PC-9 (cell line): ENCODE measurements at regions not wholly inside any gene's neighbourhood (a gene's known extent, or its start where the extent isn't known, plus 50 kb on each side); places are given as distances from the start of the nearest gene placed in this dataset.

Experiments
- BruUV-seq: library from RNA; stranded (reverse); fragments of 400-500 nt; replicated peaks from 2 replicates; lab custom pipeline; 2021; lab: Mats Ljungman, UMichigan
- CTCF ChIA-PET: fragments of 300-600 bp; sonication (Branson Sonifier 250); formaldehyde crosslinking; loops from one replicate; lab custom pipeline; 2022; ENCODE audit warnings: antibody characterized with exemption; lab: Charles Lee
- POLR2A ChIA-PET: fragments of 300-600 bp; sonication (Branson Sonifier 250); formaldehyde crosslinking; loops from one replicate; lab custom pipeline; 2022; ENCODE audit warnings: antibody characterized with exemption; ENCODE audit not compliant: unreplicated experiment; lab: Charles Lee
- DNase-seq, 2 experiments: peaks; one replicate each; pipeline versions ENCODE4 v3.0.0 to v3.0.0-alpha.2; 2015 to 2022; ENCODE audit warnings: mixed read lengths in 1 of 2
- H2AFZ ChIP-seq: fragments of 200-600 bp; sonication (generic); 2 replicates; pipeline ENCODE4 v1.8.1; 2017; ENCODE audit warnings: antibody characterized with exemption
- H3F3A ChIP-seq: fragments of 200-600 bp; sonication (generic); 2 replicates; pipeline ENCODE4 v1.8.1; 2017; ENCODE audit warnings: antibody characterized with exemption, mild to moderate bottlenecking, low read depth; ENCODE audit not compliant: insufficient read depth
- H3K27ac ChIP-seq: fragments of 200-600 bp; sonication (generic); 2 replicates; pipeline ENCODE4 v1.6.1; 2016; ENCODE audit warnings: mixed run types
- H3K27me3 ChIP-seq: fragments of 200-600 bp; sonication (generic); 2 replicates; pipeline ENCODE4 v1.6.1; 2016; ENCODE audit warnings: low read depth, mixed run types; ENCODE audit not compliant: insufficient read depth
- H3K36me3 ChIP-seq: fragments of 200-600 bp; sonication (generic); 2 replicates; pipeline ENCODE4 v1.6.1; 2016; ENCODE audit warnings: low read depth, mixed run types
- H3K4me1 ChIP-seq: fragments of 200-600 bp; sonication (generic); replicated peaks from 2 replicates; pipeline ENCODE4 v1.6.1; 2016; ENCODE audit warnings: mixed run types; ENCODE audit not compliant: insufficient read depth
- H3K4me2 ChIP-seq: fragments of 200-600 bp; sonication (generic); 2 replicates; pipeline ENCODE4 v1.6.1; 2017; ENCODE audit warnings: mixed run types
- H3K4me3 ChIP-seq: fragments of 200-600 bp; sonication (generic); 2 replicates; pipeline ENCODE4 v1.6.1; 2016; ENCODE audit warnings: mixed run types
- H3K79me2 ChIP-seq: fragments of 200-600 bp; sonication (generic); 2 replicates; pipeline ENCODE4 v1.6.1; 2017; ENCODE audit warnings: low read depth, mixed run types
- H3K9me2 ChIP-seq: fragments of 200-600 bp; sonication (generic); 2 replicates; pipeline ENCODE4 v1.8.1; 2017; ENCODE audit warnings: mild to moderate bottlenecking; ENCODE audit not compliant: insufficient read depth
- H3K9me3 ChIP-seq: fragments of 200-600 bp; sonication (generic); 2 replicates; pipeline ENCODE4 v1.8.1; 2016; ENCODE audit warnings: low read depth; ENCODE audit not compliant: insufficient read depth
- H4K20me1 ChIP-seq: fragments of 200-600 bp; sonication (generic); 2 replicates; pipeline ENCODE4 v1.8.1; 2017; ENCODE audit not compliant: insufficient read depth
- EZH2 ChIP-seq: fragments of 200-600 bp; sonication (generic); IDR thresholded peaks from 2 replicates; pipeline ENCODE4 v1.8.0; 2017; ENCODE audit warnings: antibody characterized with exemption, low read depth
- intact Hi-C: fragments of 100-400 bp; cut with micrococcal nuclease; formaldehyde crosslinking; loops from one replicate; pipeline ENCODE4 v1.10.0; 2022; ENCODE audit not compliant: unreplicated experiment
- TF ChIP-seq, protein P1 (sequence below): fragments of 200-600 bp; sonication (generic); conservative IDR thresholded peaks from 2 replicates; pipeline ENCODE4 v1.6.1; 2017; ENCODE audit warnings: mixed run types, antibody characterized with exemption, mild to moderate bottlenecking, moderate library complexity

- peaks cover 16% of the 10 kb centered on the region for H3K27me3 ChIP-seq
- no peaks in the 10 kb centered on the region for H3F3A ChIP-seq
- no TSS peak for BruUV-seq
- no peaks in the 10 kb centered on the region for H3K9me3 ChIP-seq
- no peak for TF ChIP-seq EZH2
- no peak overlapping the region for H3K4me2 ChIP-seq
- intact Hi-C loops = no loop called here
- H3K4me3 ChIP-seq = no peak overlapping the region
- no peak overlapping the region for H3K27ac ChIP-seq
- DNase-seq = no peak
- H3K79me2 ChIP-seq = no peaks in the 10 kb centered on the region
- no peaks in the 10 kb centered on the region for H3K4me1 ChIP-seq
- peaks cover 4% of the 10 kb centered on the region; the same call in 1 of the 2 replicates for H3K9me2 ChIP-seq
- H4K20me1 ChIP-seq = no peaks in the 10 kb centered on the region
- ChIA-PET CTCF (no interaction called here), POLR2A (no interaction called here)
- H2AFZ ChIP-seq = no peak overlapping the region
- H3K36me3 ChIP-seq = no peaks in the 10 kb centered on the region
These were observed 141.4 kb downstream of the HERPUD2 start for GRCh38 chr7:35553519-35553918.

- Histone ChIP-seq H3K4me2 (no peak overlapping the region), H3K9me2 (peaks cover 4% of the 10 kb centered on the region; the same call in 1 of the 2 replicates), H3K4me3 (no peak overlapping the region), H3K27me3 (peaks cover 22% of the 10 kb centered on the region), H3K79me2 (no peaks in the 10 kb centered on the region), H2AFZ (no peak overlapping the region), H3K36me3 (no peaks in the 10 kb centered on the region), H3F3A (no peaks in the 10 kb centered on the region), H3K4me1 (no peaks in the 10 kb centered on the region), H4K20me1 (no peaks in the 10 kb centered on the region), H3K9me3 (no peaks in the 10 kb centered on the region), H3K27ac (no peak overlapping the region)
- TF ChIP-seq, protein P1, sequence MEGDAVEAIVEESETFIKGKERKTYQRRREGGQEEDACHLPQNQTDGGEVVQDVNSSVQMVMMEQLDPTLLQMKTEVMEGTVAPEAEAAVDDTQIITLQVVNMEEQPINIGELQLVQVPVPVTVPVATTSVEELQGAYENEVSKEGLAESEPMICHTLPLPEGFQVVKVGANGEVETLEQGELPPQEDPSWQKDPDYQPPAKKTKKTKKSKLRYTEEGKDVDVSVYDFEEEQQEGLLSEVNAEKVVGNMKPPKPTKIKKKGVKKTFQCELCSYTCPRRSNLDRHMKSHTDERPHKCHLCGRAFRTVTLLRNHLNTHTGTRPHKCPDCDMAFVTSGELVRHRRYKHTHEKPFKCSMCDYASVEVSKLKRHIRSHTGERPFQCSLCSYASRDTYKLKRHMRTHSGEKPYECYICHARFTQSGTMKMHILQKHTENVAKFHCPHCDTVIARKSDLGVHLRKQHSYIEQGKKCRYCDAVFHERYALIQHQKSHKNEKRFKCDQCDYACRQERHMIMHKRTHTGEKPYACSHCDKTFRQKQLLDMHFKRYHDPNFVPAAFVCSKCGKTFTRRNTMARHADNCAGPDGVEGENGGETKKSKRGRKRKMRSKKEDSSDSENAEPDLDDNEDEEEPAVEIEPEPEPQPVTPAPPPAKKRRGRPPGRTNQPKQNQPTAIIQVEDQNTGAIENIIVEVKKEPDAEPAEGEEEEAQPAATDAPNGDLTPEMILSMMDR = no peak
- no peak for TF ChIP-seq EZH2
- no peak for DNase-seq
- no TSS peak for BruUV-seq
- intact Hi-C loops = no loop called here
- ChIA-PET CTCF (no interaction called here), POLR2A (no interaction called here)
These were observed 142.2 kb downstream of the HERPUD2 start for GRCh38 chr7:35552691-35553090.

GRCh38 chr7:35551321-35552081 lies 143.4 kb downstream of the HERPUD2 start:
- Histone ChIP-seq H3K4me2 (no peak overlapping the region), H4K20me1 (no peaks in the 10 kb centered on the region), H3K4me1 (no peaks in the 10 kb centered on the region), H3K4me3 (no peak overlapping the region), H3K9me3 (no peaks in the 10 kb centered on the region), H3K9me2 (peaks cover 4% of the 10 kb centered on the region; the same call in 1 of the 2 replicates), H3K27ac (no peak overlapping the region), H3F3A (no peaks in the 10 kb centered on the region), H2AFZ (no peak overlapping the region), H3K27me3 (peaks cover 32% of the 10 kb centered on the region), H3K36me3 (no peaks in the 10 kb centered on the region), H3K79me2 (no peaks in the 10 kb centered on the region)
- no TSS peak for BruUV-seq
- CTCF ChIA-PET = no interaction called here
- DNase-seq = no peak
- POLR2A ChIA-PET = no interaction called here
- intact Hi-C loops = no loop called here
- TF ChIP-seq, protein P1 = no peak
- TF ChIP-seq EZH2 = no peak
